Glutamatergic neuron (in vitro differentiated cells): ENCODE measurements at regions not wholly inside any gene's neighbourhood (a gene's known extent, or its start where the extent isn't known, plus 50 kb on each side); places are given as distances from the start of the nearest gene placed in this dataset.

Source experiments
- DNase-seq: peaks from one replicate; pipeline ENCODE4 v3.0.0; 2022
- H3K27ac Mint-ChIP-seq: one replicate; pipeline ENCODE4 v1.8.0; 2020; ENCODE audit warnings: mild to moderate bottlenecking, mixed read lengths, inconsistent platforms; ENCODE audit not compliant: unreplicated experiment
- H3K27me3 Mint-ChIP-seq: one replicate; pipeline ENCODE4 v1.8.0; 2020; ENCODE audit warnings: mild to moderate bottlenecking, moderate library complexity, mixed read lengths, inconsistent platforms; ENCODE audit not compliant: unreplicated experiment
- H3K36me3 Mint-ChIP-seq: one replicate; pipeline ENCODE4 v1.8.0; 2020; ENCODE audit warnings: mild to moderate bottlenecking, mixed read lengths, inconsistent platforms; ENCODE audit not compliant: unreplicated experiment
- H3K4me1 Mint-ChIP-seq: one replicate; pipeline ENCODE4 v1.8.0; 2020; ENCODE audit warnings: mild to moderate bottlenecking, low read depth, mixed read lengths, inconsistent platforms; ENCODE audit not compliant: unreplicated experiment
- H3K4me3 Mint-ChIP-seq: one replicate; pipeline ENCODE4 v1.8.0; 2020; ENCODE audit warnings: mild to moderate bottlenecking, mixed read lengths, inconsistent platforms; ENCODE audit not compliant: unreplicated experiment
- H3K9me3 Mint-ChIP-seq: one replicate; pipeline ENCODE4 v1.8.0; 2020; ENCODE audit warnings: mild to moderate bottlenecking, moderate library complexity, mixed read lengths, inconsistent platforms; ENCODE audit not compliant: unreplicated experiment
- TF ChIP-seq, protein P1 (sequence below): fragments of 200-600 bp; sonication (generic); IDR thresholded peaks from one replicate; pipeline ENCODE4 v1.5.0; 2021; ENCODE audit not compliant: partially characterized antibody, unreplicated experiment

DNA sequence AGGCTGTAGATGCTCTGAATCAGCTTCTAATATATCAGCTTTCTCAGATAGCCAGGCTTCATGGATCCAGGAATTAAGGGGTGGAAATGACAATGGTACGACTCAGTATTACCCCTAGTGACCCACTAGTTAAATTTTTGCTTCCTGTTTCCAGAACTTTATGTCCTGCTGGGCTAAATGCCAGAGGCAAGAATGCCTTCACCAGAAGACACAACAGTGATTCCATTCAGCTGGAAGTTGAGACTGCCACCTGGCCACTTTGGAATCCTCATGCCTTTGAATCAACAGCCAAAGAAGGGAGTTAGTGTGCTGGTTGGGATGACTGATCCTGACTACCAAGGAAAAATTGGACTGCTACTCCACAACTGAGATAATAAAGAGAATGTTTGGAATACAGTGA is 239.1 kb downstream of the ASXL3 start:
- TF ChIP-seq, protein P1, sequence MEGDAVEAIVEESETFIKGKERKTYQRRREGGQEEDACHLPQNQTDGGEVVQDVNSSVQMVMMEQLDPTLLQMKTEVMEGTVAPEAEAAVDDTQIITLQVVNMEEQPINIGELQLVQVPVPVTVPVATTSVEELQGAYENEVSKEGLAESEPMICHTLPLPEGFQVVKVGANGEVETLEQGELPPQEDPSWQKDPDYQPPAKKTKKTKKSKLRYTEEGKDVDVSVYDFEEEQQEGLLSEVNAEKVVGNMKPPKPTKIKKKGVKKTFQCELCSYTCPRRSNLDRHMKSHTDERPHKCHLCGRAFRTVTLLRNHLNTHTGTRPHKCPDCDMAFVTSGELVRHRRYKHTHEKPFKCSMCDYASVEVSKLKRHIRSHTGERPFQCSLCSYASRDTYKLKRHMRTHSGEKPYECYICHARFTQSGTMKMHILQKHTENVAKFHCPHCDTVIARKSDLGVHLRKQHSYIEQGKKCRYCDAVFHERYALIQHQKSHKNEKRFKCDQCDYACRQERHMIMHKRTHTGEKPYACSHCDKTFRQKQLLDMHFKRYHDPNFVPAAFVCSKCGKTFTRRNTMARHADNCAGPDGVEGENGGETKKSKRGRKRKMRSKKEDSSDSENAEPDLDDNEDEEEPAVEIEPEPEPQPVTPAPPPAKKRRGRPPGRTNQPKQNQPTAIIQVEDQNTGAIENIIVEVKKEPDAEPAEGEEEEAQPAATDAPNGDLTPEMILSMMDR: no peak
- H3K9me3 Mint-ChIP-seq: no peaks in the 10 kb centered on the region
- H3K27ac Mint-ChIP-seq: no peak overlapping the region
- no peaks in the 10 kb centered on the region for H3K4me1 Mint-ChIP-seq
- H3K4me3 Mint-ChIP-seq: no peak overlapping the region
- no peak for DNase-seq
- no peaks in the 10 kb centered on the region for H3K36me3 Mint-ChIP-seq
- H3K27me3 Mint-ChIP-seq: no peaks in the 10 kb centered on the region

DNA sequence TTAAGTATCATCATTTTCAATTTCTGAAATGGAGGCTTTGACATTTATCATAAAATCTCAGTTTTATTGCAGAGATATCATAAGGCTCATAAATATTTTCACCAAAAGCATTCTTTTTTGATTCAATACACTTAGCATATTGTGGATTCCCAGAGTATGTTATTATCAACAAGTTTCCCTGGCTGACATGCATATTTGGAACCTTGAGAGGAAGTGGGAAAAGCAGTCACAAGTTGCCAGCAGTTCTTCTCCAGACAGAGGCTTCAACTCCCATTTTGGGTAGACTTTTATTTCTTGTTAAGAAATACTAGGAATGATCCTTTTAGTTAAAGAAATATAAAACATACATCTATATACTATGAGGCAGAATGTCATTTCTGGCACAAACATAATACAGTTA is 236.5 kb downstream of the ASXL3 start:
- DNase-seq: no peak
- no peaks in the 10 kb centered on the region for H3K4me1 Mint-ChIP-seq
- no peaks in the 10 kb centered on the region for H3K9me3 Mint-ChIP-seq
- H3K36me3 Mint-ChIP-seq: no peaks in the 10 kb centered on the region
- TF ChIP-seq, protein P1: no peak
- no peak overlapping the region for H3K27ac Mint-ChIP-seq
- H3K4me3 Mint-ChIP-seq: no peak overlapping the region
- H3K27me3 Mint-ChIP-seq: peaks cover 2% of the 10 kb centered on the region

DNA sequence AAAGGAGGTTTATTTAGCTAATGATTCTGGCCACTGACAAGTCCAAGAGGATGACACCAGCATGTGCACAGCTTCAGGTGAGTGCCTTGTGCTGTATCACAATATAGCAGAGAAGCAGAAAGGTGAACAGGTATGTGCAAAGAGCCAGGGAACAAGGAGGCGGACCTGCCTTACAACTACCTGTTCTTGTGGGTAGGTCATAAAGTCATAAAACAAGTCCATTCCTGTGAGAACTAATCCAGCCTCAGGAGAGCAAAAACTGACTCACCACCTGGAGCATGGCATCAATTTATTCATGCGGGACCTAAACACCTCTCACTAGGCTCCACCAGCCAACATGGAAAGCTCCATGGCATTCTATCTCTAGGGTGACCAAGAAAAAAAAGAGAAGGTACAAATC is 234.2 kb downstream of the ASXL3 start:
- TF ChIP-seq, protein P1: no peak
- Mint-ChIP-seq H3K4me3 (no peak overlapping the region), H3K27me3 (peaks cover 2% of the 10 kb centered on the region), H3K4me1 (no peaks in the 10 kb centered on the region), H3K27ac (no peak overlapping the region), H3K9me3 (no peaks in the 10 kb centered on the region), H3K36me3 (no peaks in the 10 kb centered on the region)
- DNase-seq: no peak

DNA sequence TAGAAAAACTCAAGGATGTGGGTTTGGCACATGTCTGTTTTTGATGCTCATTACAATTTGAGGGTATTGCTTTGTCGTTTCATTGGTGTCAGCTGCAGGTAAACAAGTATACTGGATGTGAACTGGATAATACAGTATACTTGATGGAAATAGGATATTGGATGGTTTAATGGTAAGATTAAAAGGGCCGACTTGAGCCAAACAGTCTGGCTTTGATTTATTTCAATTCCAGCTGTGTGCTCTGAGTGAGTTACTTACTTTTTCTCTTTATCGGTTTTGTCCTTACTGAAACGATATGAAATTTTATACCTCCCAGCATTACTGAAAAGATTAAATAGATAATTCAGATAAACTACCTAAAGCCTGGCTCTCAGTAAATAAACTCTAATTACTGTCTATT is 227.6 kb downstream of the ASXL3 start:
- no peak for DNase-seq
- Mint-ChIP-seq H3K9me3 (no peaks in the 10 kb centered on the region), H3K36me3 (no peaks in the 10 kb centered on the region), H3K27me3 (peaks cover 2% of the 10 kb centered on the region), H3K4me3 (no peak overlapping the region), H3K4me1 (peaks cover 5% of the 10 kb centered on the region), H3K27ac (no peak overlapping the region)
- TF ChIP-seq, protein P1: no peak

DNA sequence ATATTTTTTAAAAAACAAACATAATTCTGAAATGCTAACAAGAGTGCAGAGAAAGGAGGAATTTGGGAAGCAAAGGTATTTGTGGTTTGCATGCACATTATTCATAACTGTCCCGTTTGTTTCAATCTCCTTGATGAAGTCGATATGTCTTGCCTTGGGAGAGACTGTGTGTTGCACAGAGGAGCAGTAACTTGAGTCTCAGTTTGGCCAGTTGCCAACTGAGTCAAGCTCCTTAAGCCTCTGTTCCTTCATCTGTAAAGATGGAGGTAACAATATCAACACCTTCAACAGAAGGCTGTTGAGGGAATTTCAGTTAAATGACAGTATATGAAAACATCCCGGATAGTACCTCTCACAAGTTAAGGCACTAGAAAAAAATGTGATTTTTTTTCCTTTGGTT is 226.2 kb downstream of the ASXL3 start:
- no peak for DNase-seq
- Mint-ChIP-seq H3K4me1 (peaks cover 6% of the 10 kb centered on the region), H3K27ac (no peak overlapping the region), H3K27me3 (no peaks in the 10 kb centered on the region), H3K4me3 (no peak overlapping the region), H3K9me3 (no peaks in the 10 kb centered on the region), H3K36me3 (no peaks in the 10 kb centered on the region)
- TF ChIP-seq, protein P1: no peak
